Uterus (tissue), 3 donors: ENCODE measurements at regions not wholly inside any gene's neighbourhood (a gene's known extent, or its start where the extent isn't known, plus 50 kb on each side); places are given as distances from the start of the nearest gene placed in this dataset.
A peak's percentile ranks its signal among the peaks of the same experiment; 100 is the strongest.

Experiments
- DNase-seq, 2 donors: peaks; one replicate each; pipeline ENCODE4 v3.0.0-alpha.2; 2019 to 2020
- H3K27ac ChIP-seq, 2 donors: fragments of 200-600 bp; sonication (generic); 1 replicate in 1 of 2; 2 replicates in 1 of 2; pipeline ENCODE4 v1.5.1; 2016 to 2018
- H3K27me3 ChIP-seq, 2 donors: fragments of 200-600 bp; sonication (generic); one replicate each; pipeline ENCODE4 v1.5.1; 2018 to 2019; ENCODE audit warnings: control low read depth in 1 of 2
- H3K36me3 ChIP-seq, 2 donors: fragments of 200-600 bp; sonication (generic); one replicate each; pipeline ENCODE4 v1.5.1; 2019; ENCODE audit warnings: control low read depth in 1 of 2
- H3K4me1 ChIP-seq, 2 donors: fragments of 200-600 bp; sonication (generic); one replicate each; pipeline ENCODE4 v1.5.1; 2018 to 2019; ENCODE audit warnings: control low read depth in 1 of 2
- H3K4me3 ChIP-seq, 2 donors: fragments of 200-600 bp; sonication (generic); 1 replicate in 1 of 2; 2 replicates in 1 of 2; pipeline ENCODE4 v1.5.1; 2018 to 2019; ENCODE audit warnings: mild to moderate bottlenecking in 1 of 2
- H3K9me3 ChIP-seq, 2 donors: fragments of 200-600 bp; sonication (generic); one replicate each; pipeline ENCODE4 v1.5.1; 2019; ENCODE audit warnings: control low read depth in 1 of 2
- POLR2A ChIP-seq, 2 donors: fragments of 450-650 bp; IDR thresholded peaks; one replicate each; pipeline ENCODE4 v1.6.1; 2016; ENCODE audit warnings: antibody characterized with exemption in 2 of 2, mild to moderate bottlenecking in 1 of 2, moderate library complexity in 1 of 2
- intact Hi-C: fragments of 100-400 bp; cut with DNase I; formaldehyde crosslinking; loops from one replicate; pipeline ENCODE4 v1.15.1; 2023; ENCODE audit warnings: low total_unique reads
- TF ChIP-seq, protein P1 (sequence below), 4 experiments: fragments of 200-600 bp in 2 of 4; fragments of 450-650 bp in 2 of 4; sonication (generic) in 2 of 4; IDR thresholded peaks; one replicate each; pipeline ENCODE4 v1.5.1; 2016 to 2019; ENCODE audit warnings: antibody characterized with exemption in 4 of 4, mild to moderate bottlenecking in 2 of 4, moderate library complexity in 1 of 4
- donor health status: DM: yes; HTN: yes; CAD: no.

DNA sequence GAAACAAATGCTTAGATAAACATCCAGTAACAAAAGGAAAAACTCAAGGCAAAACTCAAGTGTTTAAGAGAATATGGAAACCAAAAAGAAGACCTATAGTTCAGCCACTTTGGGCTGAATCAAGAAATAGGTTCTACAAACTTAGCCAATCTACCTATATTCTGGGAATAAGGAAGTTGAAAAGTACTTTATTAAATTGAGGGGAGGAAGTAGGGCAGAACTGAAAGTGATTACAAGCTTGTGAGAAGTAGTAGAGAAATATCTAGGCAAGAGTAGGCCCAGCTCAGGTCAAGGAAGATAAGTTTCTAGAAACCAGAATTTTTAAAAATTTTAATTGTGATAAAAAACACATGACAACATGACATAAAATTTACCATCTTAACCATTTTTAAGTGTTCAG is 384.8 kb upstream of the PCSK5 start:
- no peak for DNase-seq
- Histone ChIP-seq H3K27me3 (no peaks in the 10 kb centered on the region), H3K9me3 (peaks cover 0 to 4% of the 10 kb centered on the region in 2 donors), H3K4me1 (no peaks in the 10 kb centered on the region), H3K4me3 (no peak overlapping the region), H3K27ac (no peak overlapping the region), H3K36me3 (no peaks in the 10 kb centered on the region)
- TF ChIP-seq, protein P1, sequence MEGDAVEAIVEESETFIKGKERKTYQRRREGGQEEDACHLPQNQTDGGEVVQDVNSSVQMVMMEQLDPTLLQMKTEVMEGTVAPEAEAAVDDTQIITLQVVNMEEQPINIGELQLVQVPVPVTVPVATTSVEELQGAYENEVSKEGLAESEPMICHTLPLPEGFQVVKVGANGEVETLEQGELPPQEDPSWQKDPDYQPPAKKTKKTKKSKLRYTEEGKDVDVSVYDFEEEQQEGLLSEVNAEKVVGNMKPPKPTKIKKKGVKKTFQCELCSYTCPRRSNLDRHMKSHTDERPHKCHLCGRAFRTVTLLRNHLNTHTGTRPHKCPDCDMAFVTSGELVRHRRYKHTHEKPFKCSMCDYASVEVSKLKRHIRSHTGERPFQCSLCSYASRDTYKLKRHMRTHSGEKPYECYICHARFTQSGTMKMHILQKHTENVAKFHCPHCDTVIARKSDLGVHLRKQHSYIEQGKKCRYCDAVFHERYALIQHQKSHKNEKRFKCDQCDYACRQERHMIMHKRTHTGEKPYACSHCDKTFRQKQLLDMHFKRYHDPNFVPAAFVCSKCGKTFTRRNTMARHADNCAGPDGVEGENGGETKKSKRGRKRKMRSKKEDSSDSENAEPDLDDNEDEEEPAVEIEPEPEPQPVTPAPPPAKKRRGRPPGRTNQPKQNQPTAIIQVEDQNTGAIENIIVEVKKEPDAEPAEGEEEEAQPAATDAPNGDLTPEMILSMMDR (IDR thresholded peaks at IDR 0.05): no peak
- no peak for TF ChIP-seq POLR2A (IDR thresholded peaks at IDR 0.05)
- intact Hi-C loops: no loop called here

DNA sequence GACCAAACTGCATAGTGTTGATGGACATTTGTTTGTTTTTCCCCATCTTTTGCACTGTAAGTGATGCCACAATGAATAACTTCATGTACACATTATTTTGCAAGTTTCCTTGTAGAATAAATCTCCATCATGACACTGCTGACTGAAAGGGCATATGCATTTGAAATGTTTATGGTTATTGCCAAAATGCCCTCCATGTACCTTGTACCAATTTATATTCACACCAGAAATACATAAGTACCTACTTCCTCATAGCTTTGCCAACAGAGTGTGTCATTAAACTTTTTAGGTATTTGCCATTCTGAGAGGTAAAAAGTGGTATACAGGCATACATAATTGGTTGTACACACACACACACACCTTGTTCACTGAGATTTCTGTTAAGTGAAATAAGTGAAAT is 361.0 kb upstream of the PCSK5 start:
- TF ChIP-seq POLR2A (IDR thresholded peaks at IDR 0.05): no peak
- TF ChIP-seq, protein P1 (IDR thresholded peaks at IDR 0.05): no peak
- H3K36me3 ChIP-seq: no peaks in the 10 kb centered on the region
- no peak overlapping the region for H3K27ac ChIP-seq
- no peaks in the 10 kb centered on the region for H3K4me1 ChIP-seq
- H3K9me3 ChIP-seq: no peaks in the 10 kb centered on the region
- no peak for DNase-seq
- H3K4me3 ChIP-seq: no peak overlapping the region
- intact Hi-C loops: no loop called here
- H3K27me3 ChIP-seq: no peaks in the 10 kb centered on the region

DNA sequence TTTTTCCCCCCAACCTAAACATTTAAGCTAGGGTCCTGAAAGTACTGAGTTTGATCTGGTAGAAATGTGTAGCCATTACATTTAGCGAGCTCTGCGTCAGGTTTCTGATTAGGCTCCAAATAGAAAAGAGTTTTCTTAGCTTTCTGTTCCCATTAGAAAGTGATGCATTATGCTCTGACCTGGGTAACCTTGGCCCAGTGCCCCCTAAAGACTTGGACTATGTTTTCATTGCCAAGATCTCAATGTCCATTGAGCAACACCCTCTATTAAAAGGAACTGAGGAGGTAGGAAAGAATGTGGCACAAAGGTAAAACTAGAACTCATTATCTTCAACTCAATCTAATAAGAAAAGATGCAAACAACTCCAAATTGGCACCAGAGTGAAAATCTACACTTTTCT is 358.9 kb upstream of the PCSK5 start:
- peak in 1 of 2 donors; percentile 24 for DNase-seq

DNA sequence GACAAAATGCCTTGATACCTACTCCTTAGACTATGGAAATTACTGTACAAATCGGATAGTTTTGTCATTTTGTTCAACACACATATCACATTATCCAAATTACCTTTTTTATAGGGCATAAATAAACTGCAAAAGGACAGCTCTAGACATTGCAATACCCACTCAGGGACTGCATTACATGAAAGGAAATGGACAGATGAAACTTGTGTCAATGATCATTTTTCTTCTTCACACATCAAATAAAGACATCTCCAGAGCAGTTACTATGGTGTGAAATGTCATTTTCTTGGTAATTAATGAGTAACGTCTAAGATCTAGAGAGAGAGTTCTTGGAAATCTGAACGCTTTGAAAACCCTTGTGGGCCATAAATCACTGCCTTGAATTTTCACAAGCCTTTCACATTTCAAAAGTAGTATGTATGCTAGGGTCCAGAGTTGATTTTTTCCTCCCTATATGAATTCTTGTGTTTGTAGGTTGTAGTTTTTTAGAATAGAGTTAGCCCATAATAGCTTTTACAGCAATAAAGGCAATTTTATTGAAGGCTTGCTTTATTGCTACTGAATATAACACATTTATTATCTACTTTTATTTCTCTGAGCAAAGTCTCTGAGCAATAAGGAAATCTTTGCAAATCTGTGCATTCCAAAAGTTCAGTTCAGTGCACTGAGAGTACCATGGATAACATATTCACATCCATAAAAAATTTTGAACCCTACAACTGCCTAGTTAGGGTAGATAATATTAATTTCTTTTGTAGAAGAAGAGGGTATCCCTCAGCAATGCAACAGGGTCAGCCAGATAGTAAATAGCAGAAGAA is 358.0 kb upstream of the PCSK5 start:
- Histone ChIP-seq H3K36me3 (no peaks in the 10 kb centered on the region), H3K4me1 (no peaks in the 10 kb centered on the region), H3K27ac (no peak overlapping the region), H3K27me3 (no peaks in the 10 kb centered on the region), H3K9me3 (no peaks in the 10 kb centered on the region), H3K4me3 (no peak overlapping the region)
- DNase-seq: no peak
- intact Hi-C loops: no loop called here
- TF ChIP-seq, protein P1 (IDR thresholded peaks at IDR 0.05): no peak
- no peak for TF ChIP-seq POLR2A (IDR thresholded peaks at IDR 0.05)

More for the DNA sequence above, 358.9 kb upstream of the PCSK5 start:
- H3K4me3 ChIP-seq: no peak overlapping the region
- H3K9me3 ChIP-seq: no peaks in the 10 kb centered on the region
- TF ChIP-seq, protein P1 (IDR thresholded peaks at IDR 0.05): no peak
- TF ChIP-seq POLR2A (IDR thresholded peaks at IDR 0.05): no peak
- no peaks in the 10 kb centered on the region for H3K36me3 ChIP-seq
- no peaks in the 10 kb centered on the region for H3K27me3 ChIP-seq
- no peaks in the 10 kb centered on the region for H3K4me1 ChIP-seq
- no peak overlapping the region for H3K27ac ChIP-seq
- intact Hi-C loops: no loop called here

DNA sequence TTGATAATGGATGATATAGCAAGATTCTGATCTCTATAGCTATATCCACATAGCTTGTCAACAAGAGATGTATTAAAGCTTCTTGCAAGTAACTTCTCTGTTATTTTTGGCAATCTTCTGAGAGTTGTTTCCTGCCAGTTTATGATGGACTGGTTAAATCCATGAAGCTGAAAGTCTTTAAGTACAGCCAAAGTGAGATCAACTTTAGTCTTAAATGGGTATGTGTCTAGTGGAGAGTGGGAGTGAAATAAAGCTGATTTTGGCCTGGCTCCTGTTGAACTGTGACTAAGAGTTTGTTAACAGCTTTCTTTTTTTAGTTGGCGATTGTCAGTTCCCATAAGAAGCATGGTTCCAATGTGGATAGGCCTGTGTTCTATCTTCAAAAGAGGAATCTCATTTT is 350.9 kb upstream of the PCSK5 start:
- TF ChIP-seq POLR2A (IDR thresholded peaks at IDR 0.05): no peak
- TF ChIP-seq, protein P1 (IDR thresholded peaks at IDR 0.05): no peak
- Histone ChIP-seq H3K27me3 (no peaks in the 10 kb centered on the region), H3K27ac (no peak overlapping the region), H3K9me3 (no peaks in the 10 kb centered on the region), H3K4me1 (no peaks in the 10 kb centered on the region), H3K36me3 (no peaks in the 10 kb centered on the region), H3K4me3 (no peak overlapping the region)
- intact Hi-C loops: no loop called here
- no peak for DNase-seq
